HL-60/S4 treated with retinoic acid at 250 ng/mL for 4 days and 3 days (cell line): ENCODE measurements at regions not wholly inside any gene's neighbourhood (a gene's known extent, or its start where the extent isn't known, plus 50 kb on each side); places are given as distances from the start of the nearest gene placed in this dataset.
"Not testable (repeated sequence)": the region's sequence is repeated elsewhere in the genome, so short reads cannot be mapped to it uniquely, and the experiment has no call there.

Experiments
- in situ Hi-C: fragments of 300-500 bp; cut with MboI; formaldehyde crosslinking; loops from 2 replicates; pipeline ENCODE4 v1.7.0; 2022; ENCODE audit warnings: low sequenced_read_pairs

DNA sequence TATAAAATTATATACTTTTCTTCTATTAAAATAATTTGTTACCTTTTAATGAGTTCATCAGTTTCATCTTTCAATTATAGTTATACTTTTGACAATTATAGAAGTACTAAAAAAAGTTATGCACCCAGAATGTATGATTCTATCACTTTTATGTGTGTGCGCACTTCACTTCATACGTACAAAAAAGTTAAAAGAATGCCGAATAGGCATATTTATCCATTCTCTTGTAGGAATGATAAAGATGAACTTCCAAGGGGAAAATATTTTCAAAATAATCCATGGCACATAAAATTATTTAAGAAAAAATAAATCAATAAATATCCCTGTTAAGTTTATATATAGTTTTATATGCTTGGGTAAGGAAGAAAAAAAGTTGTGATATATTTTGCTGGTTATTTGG is 166.9 kb upstream of the PRSS1 start:
- in situ Hi-C loops: no loop called here

DNA sequence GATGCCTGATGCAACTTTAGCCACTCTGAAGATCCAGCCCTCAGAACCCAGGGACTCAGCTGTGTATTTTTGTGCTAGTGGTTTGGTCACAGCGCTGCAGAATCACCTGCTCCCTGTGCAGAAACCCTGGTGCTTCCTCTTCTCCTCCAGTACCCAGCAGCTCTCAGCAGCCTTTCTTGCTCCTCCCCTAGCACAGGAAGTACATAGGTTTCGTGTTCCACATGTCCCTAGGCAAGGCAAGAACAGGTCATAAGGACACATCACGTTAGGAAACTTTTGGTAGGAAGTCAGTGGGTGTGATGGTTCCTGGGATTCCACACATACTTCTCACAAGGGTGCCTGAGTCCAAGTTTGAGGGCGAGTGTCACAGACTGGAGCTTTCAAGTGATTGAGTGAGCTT is 167.9 kb upstream of the PRSS1 start:
- in situ Hi-C loops: no loop called here

DNA sequence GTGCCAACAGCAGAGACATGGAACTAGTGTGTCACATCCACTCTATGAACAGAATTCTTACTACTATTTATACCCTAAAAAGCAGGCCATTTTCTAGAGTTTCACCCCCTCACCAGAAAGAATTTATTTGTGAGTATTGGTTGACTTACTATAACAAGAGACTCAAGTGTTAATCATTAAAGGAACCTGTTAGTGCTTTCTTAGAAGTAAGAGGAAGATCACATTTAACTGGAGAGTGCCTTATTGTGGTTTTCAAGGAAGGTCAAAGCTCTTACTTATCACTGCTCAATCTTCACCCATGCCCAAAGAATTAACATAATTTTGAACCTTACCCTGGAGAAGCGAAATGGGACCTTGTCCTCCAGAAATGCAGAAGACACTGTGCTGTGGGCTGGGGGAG is 169.3 kb upstream of the PRSS1 start:
- in situ Hi-C loops: no loop called here

DNA sequence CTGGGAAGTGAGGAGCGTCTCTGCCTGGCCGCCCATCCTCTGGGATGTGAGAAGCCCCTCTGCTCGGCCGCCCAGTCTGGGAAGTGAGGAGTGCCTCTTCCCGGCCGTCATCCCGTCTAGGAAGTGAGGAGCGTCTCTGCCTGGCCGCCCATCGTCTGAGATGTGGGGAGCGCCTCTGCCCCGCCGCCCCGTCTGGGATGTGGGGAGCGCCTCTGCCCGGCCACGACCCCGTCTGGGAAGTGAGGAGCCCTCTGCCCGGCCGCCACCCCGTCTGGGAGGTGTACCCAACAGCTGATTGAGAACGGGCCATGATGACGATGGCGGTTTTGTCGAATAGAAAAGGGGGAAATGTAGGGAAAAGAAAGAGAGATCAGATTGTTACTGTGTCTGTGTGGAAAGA is 173.9 kb upstream of the PRSS1 start:
- in situ Hi-C loops: not testable (repeated sequence)

DNA sequence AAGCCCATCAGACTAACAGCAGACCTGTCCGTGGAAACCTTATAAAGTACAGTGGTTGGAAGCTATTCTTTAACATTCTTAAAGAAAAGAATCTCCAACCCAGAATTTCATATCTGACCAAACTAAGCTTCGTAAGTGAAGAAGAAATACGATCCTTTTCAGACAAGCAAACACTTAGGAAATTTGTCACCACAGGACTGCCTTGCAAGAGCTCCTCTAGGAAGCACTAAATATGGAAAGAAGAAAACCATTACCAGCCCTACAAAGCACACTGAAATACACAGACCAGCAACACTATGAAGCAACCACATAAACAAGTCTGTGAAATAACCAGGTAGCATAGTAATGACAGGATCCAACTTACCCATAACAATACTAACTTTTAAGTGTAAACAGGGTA is 177.7 kb upstream of the PRSS1 start:
- in situ Hi-C loops: no loop called here

DNA sequence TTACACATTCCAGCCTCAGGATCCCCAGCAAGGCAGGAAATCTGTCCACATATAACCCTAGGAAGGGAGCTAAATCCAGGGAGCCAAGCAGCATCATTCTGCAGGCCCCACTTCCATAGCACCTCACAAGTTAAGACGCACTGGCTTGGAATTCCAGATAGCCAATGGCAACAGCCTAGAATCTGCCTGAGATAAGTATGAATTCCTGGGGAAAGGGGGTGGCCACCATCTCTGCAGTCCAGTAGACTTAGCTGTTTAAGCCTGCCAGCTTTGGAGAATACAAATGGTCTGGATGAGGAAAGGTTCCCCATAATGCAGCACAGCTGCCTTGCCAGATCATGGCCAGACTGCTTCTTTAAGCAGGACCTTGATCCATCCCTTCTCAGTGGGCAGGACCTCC is 179.4 kb upstream of the PRSS1 start:
- in situ Hi-C loops: no loop called here

DNA sequence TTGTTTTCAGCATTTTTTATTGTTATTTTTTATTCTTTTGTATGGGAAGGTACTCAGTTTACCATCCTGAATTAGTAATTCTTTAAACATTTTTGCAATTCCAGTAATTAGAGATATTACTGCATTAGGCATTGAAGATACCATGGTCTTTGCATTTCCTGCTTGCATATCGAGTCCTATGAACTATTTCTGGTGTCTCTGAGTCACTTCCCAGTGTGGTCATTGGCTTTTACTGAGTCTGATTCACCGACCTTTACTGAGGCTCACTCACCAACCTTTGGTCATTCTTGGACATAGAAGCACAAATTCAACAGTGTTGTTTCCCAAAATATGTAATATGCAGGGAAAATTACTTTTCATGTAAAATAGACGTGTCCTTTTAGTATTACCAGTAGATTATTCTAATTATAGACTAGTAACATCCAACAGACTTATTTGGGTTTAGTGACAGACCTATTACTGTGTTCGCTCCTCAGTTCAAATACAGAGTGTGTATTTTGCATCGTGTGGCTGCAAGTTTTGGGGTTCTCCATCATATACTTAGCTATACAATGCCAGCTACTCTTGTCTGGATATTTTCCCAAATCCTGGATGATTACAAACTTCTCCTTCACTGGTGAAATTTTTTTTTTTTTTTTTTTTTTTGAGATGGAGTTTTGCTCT is 180.7 kb upstream of the PRSS1 start:
- in situ Hi-C loops: no loop called here

DNA sequence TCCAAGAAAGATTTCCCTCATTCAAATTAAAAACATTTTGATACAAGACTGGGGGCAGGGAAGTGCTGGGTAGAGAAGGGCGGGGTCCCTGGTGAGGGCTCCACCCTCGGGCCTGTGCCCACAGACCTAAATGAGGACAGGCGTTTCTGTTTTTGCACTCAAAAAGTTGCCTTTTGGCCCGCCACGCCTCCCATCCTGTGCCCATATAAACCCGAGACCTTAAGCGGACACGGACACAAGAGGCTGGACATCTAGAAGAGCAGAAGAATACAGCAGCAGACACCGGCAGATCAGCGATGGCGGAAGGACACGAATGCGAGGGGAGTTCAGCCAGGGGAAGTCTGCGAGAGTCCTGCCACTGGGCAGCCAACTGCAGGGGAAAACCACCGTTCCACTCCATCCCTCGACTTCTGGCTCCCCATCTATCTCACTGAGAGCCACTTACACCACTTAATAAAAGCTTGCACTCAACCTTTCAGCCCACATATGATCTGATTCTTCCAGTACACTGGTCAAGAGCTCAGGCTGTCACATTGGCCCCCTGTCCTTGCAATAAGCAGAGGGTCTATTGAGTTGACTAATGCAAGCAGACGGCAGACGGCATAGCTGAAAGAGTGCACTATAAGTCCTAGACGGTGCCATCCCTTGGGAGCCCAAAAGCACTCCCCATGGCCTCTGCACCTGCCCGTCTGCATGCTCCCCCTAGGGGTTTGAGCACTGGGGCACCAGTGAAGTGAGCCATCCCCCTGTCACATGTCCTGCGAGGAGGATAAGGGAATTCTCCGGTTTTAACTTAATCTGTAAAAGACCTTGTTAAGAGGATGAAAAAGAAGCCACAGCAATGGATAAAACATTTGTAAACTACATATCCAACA is 181.8 kb upstream of the PRSS1 start:
- in situ Hi-C loops: no loop called here

DNA sequence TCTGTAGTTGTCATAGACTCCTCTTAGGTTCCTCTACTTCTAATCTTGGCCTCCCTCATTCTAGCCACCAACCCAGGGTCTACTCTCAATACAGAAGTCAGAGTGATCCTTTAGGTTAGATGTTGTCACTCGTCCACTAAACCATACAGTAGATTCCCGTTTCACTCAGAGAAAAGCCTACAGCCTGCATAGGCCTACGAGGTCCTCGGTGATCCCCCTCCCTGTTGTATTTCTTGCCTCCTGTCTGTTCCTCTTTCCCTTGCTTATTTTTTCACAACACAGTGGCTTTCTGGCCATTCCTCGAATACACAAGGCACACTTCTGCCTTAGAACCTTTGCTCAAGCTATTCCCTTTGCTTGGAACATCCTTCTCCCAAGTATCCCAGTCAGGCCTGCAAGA is 183.0 kb upstream of the PRSS1 start:
- in situ Hi-C loops: no loop called here

DNA sequence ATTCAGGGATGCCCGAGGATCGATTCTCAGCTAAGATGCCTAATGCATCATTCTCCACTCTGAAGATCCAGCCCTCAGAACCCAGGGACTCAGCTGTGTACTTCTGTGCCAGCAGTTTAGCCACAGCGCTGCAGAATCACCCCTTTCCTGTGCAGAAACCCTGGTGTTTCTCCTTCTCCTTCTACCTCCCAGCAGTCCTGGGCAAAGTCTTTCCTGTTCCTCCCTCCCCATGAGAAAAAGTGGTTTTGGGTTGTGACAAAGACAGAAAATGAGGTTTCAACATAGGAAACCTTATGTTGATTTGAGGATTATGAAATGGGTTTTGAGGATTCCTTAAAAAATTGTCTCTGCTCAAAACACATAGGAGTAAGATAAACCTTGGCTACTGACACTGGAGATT is 185.1 kb upstream of the PRSS1 start:
- in situ Hi-C loops: not testable (repeated sequence)

DNA sequence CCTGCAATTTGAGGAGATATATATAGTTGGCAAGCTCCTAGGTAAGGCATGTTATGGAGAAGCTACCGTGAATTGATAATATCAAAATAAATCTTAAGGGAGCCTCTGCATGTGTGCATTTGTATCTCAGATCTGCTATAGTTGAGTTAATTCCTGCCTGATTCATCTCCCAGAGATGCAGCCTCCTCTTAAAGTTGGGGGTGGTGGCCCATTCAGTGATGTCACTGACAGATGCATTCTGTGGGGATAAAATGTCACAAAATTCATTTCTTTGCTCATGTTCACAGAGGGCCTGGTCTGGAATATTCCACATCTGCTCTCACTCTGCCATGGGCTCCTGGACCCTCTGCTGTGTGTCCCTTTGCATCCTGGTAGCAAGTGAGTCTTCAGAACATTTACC is 185.8 kb upstream of the PRSS1 start:
- in situ Hi-C loops: no loop called here

DNA sequence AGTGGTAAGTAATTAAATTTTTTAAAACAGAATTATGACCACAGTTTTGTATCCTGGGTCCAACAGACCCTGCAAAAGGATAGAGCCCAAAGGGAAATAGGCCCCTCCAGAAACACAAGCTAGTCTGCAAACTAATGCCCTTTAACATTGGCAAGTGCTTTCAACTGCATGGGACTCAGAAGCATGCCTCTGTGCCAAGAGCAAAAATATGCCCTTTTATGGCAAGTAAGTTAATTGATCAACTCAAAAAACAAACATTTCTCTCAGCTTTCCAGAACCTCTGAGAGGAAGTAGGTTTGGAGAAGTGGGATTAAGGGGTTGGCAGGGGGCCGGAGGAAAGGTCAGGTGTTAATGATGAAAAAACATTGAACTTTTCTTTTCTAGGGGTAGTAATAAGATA is 186.6 kb upstream of the PRSS1 start:
- in situ Hi-C loops: no loop called here

DNA sequence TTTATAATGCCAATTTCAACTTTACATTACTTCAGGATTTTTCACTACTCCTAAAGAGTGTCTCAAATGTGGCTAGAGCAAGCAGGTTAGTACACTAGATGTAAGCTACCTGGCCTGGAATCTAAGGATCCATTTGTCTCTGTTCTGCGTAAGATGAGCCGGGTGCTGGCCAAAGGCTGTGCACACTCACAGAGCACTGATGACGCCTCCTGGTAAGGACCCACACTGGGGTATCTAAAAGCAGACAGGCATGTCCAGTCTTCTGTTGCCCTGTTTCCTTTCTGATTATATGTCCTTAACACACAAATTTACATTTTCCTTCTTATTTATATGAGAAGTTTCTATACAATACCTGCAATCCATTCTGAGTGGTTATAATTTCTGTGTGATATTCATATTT is 187.9 kb upstream of the PRSS1 start:
- in situ Hi-C loops: not testable (repeated sequence)

DNA sequence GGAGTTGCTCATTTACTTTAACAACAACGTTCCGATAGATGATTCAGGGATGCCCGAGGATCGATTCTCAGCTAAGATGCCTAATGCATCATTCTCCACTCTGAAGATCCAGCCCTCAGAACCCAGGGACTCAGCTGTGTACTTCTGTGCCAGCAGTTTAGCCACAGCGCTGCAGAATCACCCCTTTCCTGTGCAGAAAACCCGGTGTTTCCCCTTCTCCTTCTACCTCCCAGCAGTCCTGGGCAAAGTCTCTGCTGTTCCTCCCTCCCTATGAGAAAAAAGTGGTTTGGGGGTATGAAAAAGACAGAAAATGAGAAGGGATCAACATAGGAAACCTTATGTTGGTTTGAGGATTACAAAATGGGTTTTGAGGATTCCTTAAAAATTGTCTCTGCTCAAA is 188.5 kb upstream of the PRSS1 start:
- in situ Hi-C loops: not testable (repeated sequence)

DNA sequence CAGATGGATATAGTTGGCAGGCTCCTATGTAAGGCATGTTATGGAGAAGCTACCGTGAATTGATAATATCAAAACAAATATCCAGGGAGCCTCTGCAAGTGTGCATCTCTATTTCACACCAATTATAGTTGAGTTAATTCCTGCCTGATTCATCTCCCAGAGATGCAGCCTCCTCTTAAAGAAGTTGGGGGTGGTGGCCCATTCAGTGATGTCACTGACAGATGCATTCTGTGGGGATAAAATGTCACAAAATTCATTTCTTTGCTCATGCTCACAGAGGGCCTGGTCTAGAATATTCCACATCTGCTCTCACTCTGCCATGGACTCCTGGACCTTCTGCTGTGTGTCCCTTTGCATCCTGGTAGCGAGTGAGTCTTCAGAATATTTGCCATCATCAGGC is 189.1 kb upstream of the PRSS1 start:
- in situ Hi-C loops: no loop called here

DNA sequence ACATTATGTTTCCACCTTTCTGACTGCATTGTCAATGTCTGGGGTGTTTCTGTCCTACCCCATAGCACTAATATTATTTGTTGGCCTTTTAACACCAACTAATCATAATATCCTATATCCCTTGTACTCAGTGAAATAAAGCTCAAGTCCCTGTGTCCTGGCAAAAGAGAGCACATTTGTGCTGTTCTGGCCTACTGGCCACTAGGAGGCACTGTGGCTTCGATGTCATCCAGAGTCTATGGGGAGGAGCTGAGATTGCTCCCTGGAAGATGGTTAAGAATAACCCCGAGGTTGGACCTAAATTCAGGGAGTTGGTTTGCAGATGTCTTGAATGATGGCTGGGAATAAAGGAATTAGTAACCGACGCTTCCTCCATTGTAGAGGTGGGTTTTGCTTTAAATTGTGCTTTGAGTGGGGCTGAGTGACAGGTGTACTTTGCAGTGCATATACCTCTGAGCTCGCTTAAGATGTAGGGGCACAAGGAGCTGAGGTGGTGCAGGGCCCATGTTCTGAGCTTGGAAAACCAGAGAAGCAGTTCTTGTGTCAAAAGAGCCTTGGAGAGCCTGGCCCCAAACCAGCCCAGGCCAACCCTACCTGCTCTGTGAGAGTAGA is 191.2 kb upstream of the PRSS1 start:
- in situ Hi-C loops: no loop called here

DNA sequence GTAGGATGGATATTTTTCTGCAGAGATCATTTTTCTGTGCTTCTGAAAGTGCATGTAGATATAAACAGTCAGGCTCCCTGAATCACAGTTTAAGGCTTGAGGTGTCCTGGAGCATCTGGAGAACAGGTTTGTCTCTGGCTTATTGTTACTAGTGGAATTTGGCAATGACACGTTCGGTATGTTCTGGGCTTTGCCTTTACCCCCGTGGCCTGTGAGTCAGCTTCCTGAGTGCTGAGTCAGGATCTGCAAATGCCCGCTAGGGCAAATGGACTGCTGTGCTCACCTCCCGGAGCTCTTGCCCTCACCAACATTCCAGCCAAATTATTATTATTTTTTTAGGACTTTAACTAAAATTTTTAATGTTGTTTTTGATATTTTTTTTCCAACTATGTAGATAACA is 192.5 kb upstream of the PRSS1 start:
- in situ Hi-C loops: no loop called here

DNA sequence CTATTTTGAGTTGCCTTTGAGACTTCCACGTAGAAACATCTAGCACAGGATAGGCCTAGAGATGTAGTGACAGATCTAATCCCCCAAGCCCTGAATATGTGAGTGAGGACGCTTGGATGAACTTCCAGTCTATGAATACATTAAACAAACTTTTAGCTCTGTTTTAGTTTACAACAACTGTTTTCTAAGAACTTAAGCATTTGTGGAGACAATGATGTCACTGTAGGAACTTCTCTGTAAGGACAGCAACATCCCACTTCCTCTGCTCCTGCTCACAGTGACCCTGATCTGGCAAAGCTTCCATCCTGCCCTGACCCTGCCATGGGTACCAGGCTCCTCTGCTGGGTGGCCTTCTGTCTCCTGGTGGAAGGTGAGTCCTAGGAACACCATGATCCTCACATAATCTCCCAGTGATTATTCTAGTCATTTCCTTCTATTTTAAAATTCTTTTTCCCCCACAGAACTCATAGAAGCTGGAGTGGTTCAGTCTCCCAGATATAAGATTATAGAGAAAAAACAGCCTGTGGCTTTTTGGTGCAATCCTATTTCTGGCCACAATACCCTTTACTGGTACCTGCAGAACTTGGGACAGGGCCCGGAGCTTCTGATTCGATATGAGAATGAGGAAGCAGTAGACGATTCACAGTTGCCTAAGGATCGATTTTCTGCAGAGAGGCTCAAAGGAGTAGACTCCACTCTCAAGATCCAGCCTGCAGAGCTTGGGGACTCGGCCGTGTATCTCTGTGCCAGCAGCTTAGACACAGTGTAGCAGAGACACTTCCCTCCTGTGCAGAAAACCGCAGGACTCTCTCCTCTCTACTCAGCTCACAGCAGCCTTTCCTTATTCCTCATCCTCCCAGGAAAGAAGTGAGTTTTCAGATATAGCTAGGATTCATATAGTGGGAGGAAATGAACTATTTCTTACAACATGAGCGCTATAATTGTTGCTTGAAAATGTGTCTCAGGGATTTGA is 194.4 kb upstream of the PRSS1 start:
- in situ Hi-C loops: no loop called here

DNA sequence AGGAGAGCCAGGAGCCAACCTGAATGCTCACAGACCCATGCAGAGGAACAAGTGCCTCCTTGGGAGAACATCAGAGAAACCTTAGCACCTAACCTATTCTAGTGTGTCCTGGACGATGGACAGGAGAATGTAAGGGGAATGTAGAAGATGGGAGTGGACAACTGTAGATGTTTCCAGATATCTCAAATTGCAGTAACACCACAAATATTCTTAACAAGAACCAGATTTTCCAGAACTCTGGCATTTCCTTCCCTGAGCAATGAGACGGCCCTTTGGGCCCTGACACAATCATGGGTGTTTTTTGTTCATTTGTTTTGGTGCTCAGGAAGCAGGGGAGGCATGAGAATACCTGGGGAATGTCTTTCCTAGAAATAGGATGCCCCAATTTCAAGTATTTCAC is 196.1 kb upstream of the PRSS1 start:
- in situ Hi-C loops: no loop called here

DNA sequence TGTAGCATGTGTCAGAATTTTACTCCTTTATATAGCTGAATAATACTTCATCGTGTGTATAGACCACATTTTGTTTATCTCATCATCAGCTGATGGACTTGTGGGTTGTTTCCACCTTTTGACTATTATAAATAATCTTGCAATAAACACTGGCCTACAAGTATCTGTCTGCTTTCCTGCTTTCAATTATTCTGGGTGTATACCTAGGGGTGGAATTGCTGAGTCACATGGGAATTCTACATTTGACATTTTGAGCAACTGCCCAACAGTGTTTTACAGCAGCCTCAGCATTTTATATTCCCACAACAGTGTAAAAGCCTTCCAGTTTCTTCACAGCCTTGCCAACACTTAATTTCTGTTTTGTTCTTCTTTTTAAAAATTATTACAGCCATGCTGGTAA is 200.3 kb upstream of the PRSS1 start:
- in situ Hi-C loops: no loop called here

DNA sequence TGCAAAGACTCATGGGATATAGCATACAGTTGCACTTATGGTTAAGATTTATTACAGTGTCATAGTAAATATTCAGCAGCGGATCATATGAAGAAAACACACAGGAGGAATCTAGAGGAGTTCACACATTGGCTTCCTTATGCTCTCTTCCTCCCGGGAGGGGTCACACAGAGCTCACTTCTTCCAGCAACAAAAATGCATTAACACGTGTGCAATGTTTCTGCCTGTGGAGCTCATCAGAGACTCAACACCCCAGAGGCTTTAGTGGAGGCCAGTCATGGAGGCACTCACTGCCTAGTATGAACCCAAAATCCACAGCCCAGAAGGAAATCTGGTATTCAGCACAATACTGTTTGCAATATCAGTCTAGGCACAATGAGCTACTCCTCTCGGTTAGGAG is 202.8 kb upstream of the PRSS1 start:
- in situ Hi-C loops: no loop called here
